HG02885 (cell line): ENCODE measurements at regions not wholly inside any gene's neighbourhood (a gene's known extent, or its start where the extent isn't known, plus 50 kb on each side); places are given as distances from the start of the nearest gene placed in this dataset.
"Not testable (repeated sequence)": the region's sequence is repeated elsewhere in the genome, so short reads cannot be mapped to it uniquely, and the experiment has no call there.

Experiments used
- ATAC-seq: cut with Tn5 transposase; IDR thresholded peaks from one replicate; pipeline ENCODE4 v1.9.1; 2021; ENCODE audit warnings: mild to moderate bottlenecking; ENCODE audit not compliant: unreplicated experiment, poor library complexity

DNA sequence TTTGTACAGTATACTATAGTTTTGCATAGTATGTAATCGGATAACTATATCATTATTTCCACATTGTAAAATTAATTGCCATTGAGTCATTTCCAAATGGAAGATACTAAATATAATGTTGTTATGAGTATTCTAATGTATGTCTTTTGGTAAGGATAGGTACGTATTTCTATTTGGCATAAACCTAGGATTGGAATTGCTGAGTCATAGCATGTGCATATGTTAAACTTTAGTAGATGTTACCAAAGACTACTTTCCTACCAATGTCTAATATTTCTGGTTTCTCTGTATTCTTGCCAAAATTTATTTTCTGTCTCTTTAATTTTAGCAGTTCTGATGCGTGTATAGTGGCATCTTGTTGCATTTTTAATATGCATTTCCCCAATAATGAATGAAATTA, 825.1 kb upstream of the ARRDC3 start:
- no peak for ATAC-seq

DNA sequence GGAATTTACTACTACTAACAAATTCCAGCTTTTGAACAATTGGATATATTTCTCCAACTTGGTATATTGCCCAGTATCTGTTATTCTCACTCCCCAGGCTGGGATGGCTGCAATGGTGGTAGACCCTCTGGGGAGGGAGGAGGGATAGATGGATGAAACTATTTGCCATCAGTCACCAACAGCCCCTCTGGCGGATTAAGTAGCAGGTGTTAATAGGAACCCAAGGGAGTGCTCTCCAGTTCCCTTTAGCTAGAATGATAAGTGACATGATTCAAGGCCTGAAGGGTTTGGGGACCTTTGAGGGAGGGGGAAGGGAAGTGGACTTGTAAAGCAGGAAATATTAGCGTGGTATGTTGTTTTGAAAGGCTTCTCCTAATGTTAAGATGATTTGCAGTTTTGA, 824.0 kb upstream of the ARRDC3 start:
- no peak for ATAC-seq

DNA sequence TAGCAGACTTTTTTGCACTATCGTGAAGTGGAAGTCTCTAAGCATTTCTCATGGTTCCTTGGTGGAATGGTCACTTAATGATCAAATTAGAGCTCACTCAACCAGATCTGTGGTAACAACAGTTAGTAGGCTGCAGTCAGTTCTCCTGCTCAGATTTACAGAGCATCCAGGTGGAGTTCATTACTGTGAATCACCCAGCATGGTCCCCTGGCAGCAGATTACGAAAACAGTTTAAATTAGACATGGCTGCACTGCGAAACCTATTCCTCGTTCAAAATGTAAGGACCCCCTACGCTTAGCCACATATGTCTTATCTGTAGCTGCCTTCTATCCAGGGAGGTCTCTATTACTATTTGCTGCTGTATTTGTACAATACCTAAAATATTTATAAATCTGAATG, 823.6 kb upstream of the ARRDC3 start:
- no peak for ATAC-seq

DNA sequence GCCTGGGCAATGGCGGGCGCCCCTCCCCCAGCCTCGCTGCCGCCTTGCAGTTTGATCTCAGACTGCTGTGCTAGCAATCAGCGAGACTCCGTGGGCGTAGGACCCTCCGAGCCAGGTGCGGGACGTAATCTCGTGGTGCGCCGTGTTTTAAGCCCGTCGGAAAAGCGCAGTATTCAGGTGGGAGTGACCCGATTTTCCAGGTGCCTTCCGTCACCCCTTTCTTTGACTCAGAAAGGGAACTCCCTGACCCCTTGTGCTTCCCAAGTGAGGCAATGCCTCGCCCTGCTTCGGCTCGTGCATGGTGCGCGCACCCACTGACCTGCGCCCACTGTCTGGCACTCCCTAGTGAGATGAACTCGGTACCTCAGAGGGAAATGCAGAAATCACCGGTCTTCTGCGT, 815.9 kb upstream of the ARRDC3 start:
- not testable (repeated sequence) for ATAC-seq

- ATAC-seq: no peak
These were observed 798.5 kb upstream of the ARRDC3 start for GRCh38 chr5:92181656-92182055.

- ATAC-seq: no peak
These were observed 797.3 kb upstream of the ARRDC3 start for GRCh38 chr5:92180391-92180790.

GRCh38 chr5:92179651-92180050, 796.5 kb upstream of the ARRDC3 start:
- no peak for ATAC-seq

- no peak for ATAC-seq
These were observed 794.9 kb upstream of the ARRDC3 start for GRCh38 chr5:92177926-92178487.

DNA sequence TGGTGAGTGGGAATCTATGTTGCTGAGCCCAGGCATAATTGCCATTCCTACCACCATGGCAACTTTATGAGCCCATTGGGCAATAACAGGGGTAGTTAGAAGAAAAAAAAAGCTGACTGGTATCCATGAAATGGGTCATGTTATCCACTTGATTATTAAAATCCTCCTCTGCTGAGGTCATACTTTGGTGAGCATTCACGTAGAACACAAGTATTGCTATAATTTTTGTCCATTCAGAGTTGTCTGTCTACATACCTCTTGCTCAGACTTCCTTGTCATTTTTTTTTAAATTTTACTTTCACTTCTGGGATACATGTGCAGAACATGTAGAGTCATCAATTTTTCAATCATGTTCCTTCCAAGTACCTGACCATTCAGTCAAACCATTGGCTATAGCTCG, 780.8 kb upstream of the ARRDC3 start:
- no peak for ATAC-seq

DNA sequence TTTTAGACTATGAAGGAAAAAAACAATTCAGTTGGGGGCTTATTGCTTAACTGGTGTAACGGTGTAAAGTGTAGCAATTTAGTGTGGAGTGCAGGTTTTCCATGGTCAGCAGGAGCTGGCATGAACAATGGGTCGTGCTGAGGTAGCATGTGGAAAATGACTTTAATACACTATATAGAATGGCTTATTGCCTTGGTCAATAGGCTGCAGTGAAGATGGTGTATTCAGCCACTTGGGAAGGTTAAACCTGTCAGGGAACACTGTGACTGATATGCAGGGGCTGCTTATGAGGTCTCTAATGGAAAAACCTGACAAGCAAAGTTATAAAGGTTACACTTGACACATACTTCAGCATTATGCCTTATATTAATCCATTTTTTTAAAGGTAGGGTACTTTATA, 764.7 kb upstream of the ARRDC3 start:
- ATAC-seq: no peak

- no peak for ATAC-seq
These were observed 764.1 kb upstream of the ARRDC3 start for GRCh38 chr5:92147266-92147665.

- ATAC-seq: no peak
These were observed 762.7 kb upstream of the ARRDC3 start for GRCh38 chr5:92145852-92146251.

DNA sequence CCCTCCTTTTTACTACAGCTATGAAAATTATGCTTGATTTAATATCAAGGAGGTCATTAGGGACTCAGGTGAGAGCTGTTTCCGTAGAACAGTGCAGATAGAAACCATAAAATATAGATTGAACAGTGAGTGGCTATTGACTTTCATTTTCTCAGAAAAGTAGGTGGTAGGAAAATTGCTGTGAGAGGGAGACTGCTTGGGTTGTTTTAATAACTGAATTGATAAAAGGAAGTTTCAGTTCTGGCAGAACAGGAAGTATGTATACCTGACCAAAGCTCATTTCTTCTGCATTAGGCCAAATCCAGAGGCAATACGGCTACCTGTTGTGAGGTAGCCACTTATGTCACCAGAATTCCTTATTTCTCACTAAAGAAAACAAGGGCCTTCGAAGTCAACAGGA, 761.7 kb upstream of the ARRDC3 start:
- ATAC-seq: no peak

DNA sequence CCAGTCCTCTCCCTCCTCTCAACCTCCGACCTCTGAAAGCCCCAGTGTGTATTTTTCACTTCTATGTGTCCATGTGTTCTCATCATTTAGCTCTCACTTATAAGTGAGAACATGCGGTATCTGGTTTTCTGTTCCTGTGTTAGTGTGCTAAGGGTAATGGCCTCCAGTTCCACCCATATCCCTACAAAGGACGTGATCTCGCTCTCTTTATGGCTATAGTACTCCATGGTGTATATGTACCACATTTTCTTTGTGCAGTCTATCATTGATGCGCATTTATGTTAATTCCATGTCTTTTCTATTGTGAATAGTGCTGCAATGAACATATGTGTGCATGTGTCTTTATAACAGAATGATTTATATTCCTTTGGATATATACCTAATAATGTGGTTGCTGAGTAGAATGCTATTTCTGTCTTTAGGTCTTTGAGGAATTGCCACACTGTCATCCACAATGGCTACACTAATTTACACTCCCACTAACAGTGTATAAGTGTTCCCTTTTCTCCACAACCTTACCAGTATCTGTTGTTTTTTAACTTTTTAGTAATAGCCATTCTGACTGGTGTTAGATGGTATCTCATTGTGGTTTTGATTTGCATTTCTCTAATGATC, 749.3 kb upstream of the ARRDC3 start:
- not testable (repeated sequence) for ATAC-seq

DNA sequence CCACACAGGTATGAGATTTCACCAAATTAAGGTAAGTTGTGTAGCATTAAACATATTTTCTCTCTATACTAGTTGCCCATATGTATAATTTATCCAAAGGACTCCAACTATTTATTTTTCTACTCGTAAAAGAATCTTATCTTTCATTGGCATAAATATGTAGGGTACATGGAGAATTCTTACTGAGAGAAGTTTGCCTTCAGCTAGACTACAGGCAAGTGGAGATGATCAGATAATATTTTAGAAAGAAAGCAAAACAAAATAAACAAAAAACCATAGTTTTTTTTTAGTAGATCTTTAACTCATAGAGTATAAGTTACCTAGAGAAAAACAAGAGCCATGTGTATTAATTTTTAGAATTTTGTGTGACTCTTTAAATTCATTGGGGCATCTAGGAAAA, 743.1 kb upstream of the ARRDC3 start:
- ATAC-seq: no peak

DNA sequence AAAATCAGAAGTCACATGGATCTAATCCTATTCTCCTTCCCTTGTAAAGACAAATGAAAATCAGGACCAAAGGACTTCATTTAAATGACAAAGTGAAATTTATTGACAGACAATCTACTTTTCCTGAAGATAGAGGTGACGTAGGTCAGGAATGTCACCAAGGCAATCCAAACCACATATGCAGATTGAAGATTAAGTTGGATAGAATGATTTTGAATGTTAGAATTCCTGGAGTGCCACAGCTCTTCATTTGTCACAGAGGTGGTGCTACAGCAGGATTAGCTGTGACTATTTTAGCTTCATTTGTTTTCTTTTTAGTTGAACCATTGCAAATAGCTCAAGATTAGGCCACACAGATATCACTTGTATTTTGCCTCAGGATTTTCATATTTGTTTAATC, 736.0 kb upstream of the ARRDC3 start:
- no peak for ATAC-seq

DNA sequence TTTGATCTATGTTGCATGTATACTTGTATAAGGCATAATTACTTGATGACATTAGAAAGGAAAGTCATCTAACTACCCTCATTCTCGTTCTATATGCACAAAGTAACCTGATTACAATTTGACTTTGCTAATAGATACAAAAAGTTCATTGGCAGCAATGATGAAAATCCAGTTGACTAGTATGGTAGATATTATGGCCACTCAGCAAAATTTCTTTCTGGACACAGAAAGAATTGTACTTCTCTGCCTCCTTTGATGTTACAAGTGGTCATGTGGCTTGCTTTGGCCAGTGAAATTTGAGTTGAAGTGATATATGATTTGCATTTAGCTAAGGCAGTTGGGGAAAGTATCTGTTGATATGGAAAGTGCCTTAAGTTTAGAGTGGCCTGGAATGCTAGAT, 723.7 kb upstream of the ARRDC3 start:
- ATAC-seq: no peak

- no peak for ATAC-seq
These were observed 721.0 kb upstream of the ARRDC3 start for GRCh38 chr5:92104126-92104525.

DNA sequence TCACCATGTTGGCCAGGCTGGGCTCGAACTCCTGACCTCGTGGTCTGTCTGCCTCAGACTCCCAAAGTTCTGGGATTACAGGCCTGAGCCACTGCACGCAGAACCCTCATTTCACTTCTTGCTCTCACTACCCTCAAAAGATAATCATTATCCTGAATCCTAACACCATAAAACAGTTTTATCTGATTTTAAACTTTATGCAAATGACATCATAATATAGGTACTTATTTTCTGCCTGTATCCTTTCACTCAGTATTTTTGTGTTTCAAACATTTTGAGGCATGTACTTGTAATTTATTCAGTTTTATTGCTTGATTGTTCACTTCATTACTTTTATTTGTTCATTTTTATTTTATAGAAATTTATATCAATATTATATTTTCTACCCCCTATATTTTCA, 719.2 kb upstream of the ARRDC3 start:
- no peak for ATAC-seq

DNA sequence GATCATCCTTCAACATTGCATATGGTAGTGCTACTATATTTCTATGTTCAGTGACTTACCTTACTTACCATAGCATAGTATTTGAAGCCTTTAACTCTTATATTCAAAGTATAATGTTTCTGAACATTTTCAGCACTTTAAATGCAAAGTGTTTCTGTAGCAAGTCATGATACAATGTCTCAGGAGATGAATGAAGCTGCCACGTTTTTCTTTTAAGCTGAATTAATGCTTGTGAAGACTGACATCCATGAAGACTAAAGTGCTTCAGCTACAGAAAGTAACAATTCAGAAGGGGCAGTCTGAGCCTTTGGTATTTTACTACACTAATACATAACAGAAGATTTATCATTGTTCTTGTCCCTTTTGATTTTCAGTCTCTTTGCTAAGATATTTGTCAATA, 709.1 kb upstream of the ARRDC3 start:
- ATAC-seq: no peak

DNA sequence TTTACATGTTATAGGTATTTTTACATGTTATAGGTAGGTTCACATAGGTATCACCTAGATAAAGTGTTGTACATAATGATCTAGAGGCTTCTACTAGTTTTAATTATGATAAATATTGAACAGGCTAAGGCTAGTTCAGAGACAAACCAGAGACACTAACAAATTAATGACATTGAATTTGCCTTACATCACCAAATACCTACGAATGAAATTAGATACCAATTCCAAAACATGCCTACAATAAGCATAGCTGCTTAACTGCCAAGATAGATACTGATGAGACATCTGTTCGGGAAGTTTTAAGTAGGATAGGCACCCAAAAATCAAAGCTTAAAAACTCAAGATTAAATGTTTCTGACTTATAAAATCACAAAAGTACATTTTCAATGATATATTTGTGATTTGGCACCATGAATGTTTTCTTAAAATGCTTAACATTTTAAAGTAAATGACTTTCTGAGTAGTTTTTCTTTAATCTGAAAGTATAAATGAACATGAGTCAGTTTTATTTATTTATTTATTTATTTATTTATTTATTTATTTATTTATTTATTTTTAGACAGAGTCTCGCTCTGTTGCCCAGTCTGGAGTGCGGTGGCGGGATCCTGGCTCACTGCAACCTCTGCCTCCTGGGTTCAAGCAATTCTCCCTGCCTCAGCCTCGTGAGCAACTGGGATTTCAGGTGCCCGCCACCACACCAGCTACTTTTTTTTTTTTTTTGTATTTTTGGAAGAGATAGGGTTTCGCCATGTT, 703.1 kb upstream of the ARRDC3 start:
- no peak for ATAC-seq
